Sigmoid colon (tissue), 4 donors: ENCODE measurements at regions not wholly inside any gene's neighbourhood (a gene's known extent, or its start where the extent isn't known, plus 50 kb on each side); places are given as distances from the start of the nearest gene placed in this dataset.

Experiments
- EP300 ChIP-seq, 4 donors: sonication (generic); formaldehyde crosslinking; IDR thresholded peaks; one replicate each; pipeline ENCODE4 v1.6.1; 2017; ENCODE audit warnings: antibody characterized with exemption in 4 of 4
- POLR2A ChIP-seq, 2 donors: fragments of 450-650 bp; IDR thresholded peaks; one replicate each; pipeline ENCODE4 v1.6.1; 2016; ENCODE audit warnings: antibody characterized with exemption in 2 of 2, mild to moderate bottlenecking in 2 of 2, moderate library complexity in 2 of 2
- TF ChIP-seq, protein P1 (sequence below), 4 experiments: fragments of 450-650 bp in 3 of 4; fragments of 200-600 bp in 1 of 4; IDR thresholded peaks; one replicate each; pipeline ENCODE4 v1.5.1; 2016 to 2019; ENCODE audit warnings: antibody characterized with exemption in 4 of 4, mild to moderate bottlenecking in 3 of 4, moderate library complexity in 2 of 4

DNA sequence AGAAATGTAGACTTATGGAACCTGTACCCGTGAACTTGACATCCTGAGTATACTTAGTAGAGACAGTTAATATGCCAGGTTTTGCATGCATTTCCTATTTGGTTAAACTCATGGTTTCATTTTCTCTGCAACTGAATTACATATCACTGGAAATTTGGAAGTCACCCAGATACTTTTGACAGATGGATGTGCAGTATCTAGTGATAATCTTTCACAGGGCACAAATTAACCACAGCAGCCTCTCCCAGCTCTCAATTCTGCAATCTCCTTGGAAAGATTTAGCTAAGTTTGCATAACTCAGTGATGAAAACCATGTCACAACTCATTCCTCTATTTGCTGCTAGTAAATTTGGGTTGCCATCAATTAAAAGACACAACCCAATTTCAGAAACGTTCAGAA lies 162.3 kb upstream of the TPM1 start:
- TF ChIP-seq, protein P1, sequence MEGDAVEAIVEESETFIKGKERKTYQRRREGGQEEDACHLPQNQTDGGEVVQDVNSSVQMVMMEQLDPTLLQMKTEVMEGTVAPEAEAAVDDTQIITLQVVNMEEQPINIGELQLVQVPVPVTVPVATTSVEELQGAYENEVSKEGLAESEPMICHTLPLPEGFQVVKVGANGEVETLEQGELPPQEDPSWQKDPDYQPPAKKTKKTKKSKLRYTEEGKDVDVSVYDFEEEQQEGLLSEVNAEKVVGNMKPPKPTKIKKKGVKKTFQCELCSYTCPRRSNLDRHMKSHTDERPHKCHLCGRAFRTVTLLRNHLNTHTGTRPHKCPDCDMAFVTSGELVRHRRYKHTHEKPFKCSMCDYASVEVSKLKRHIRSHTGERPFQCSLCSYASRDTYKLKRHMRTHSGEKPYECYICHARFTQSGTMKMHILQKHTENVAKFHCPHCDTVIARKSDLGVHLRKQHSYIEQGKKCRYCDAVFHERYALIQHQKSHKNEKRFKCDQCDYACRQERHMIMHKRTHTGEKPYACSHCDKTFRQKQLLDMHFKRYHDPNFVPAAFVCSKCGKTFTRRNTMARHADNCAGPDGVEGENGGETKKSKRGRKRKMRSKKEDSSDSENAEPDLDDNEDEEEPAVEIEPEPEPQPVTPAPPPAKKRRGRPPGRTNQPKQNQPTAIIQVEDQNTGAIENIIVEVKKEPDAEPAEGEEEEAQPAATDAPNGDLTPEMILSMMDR (IDR thresholded peaks at IDR 0.05), result no peak
- TF ChIP-seq EP300 (IDR thresholded peaks at IDR 0.05) (no peak), POLR2A (IDR thresholded peaks at IDR 0.05) (no peak)
